Mesodermal cell (in vitro differentiated cells): ENCODE measurements at regions not wholly inside any gene's neighbourhood (a gene's known extent, or its start where the extent isn't known, plus 50 kb on each side); places are given as distances from the start of the nearest gene placed in this dataset.

Source experiments
- H3K27ac ChIP-seq: 2 replicates; pipeline ENCODE4 v1.7.0; 2013; ENCODE audit warnings: mild to moderate bottlenecking, low read depth, low read length, moderate library complexity; ENCODE audit not compliant: severe bottlenecking
- H3K36me3 ChIP-seq: 2 replicates; pipeline ENCODE4 v1.7.1; 2013; ENCODE audit warnings: mild to moderate bottlenecking, low read length, moderate library complexity; ENCODE audit not compliant: control insufficient read depth, insufficient read depth
- H3K4me1 ChIP-seq: one replicate; pipeline ENCODE4 v1.7.1; 2013; ENCODE audit warnings: mild to moderate bottlenecking, low read length; ENCODE audit not compliant: insufficient read depth, control insufficient read depth, poor library complexity, severe bottlenecking
- H3K4me3 ChIP-seq: 2 replicates; pipeline ENCODE4 v1.7.0; 2013; ENCODE audit warnings: low read length, control low read depth, mild to moderate bottlenecking; ENCODE audit not compliant: insufficient read depth, poor library complexity, severe bottlenecking; ENCODE audit errors: extremely low read depth
- H3K9me3 ChIP-seq: 2 replicates; pipeline ENCODE4 v1.7.1; 2013; ENCODE audit warnings: mild to moderate bottlenecking, low read length, moderate library complexity; ENCODE audit not compliant: control insufficient read depth
- WGBS, 2 experiments: methylation state at CpG; one replicate each; pipeline ENCODE4 v1.1.5; 2013; ENCODE audit warnings: missing lambda C conversion rate in 2 of 2; ENCODE audit not compliant: insufficient coverage in 2 of 2; 5-methylcytosine and 5-hydroxymethylcytosine counted together

- WGBS, 2 experiments = 92 to 97% methylated on average over 5 to 6 of the region's 6 CpGs
- H3K27ac ChIP-seq = no peak overlapping the region
- H3K36me3 ChIP-seq = no peaks in the 10 kb centered on the region
- no peaks in the 10 kb centered on the region for H3K9me3 ChIP-seq
- H3K4me1 ChIP-seq = peaks cover 8% of the 10 kb centered on the region
- H3K4me3 ChIP-seq = no peak overlapping the region
These were observed 54.3 kb upstream of the SLC66A3 start for GRCh38 chr2:11100976-11101375.

- Histone ChIP-seq H3K36me3 (no peaks in the 10 kb centered on the region), H3K4me3 (no peak overlapping the region), H3K9me3 (no peaks in the 10 kb centered on the region), H3K4me1 (peaks cover 8% of the 10 kb centered on the region), H3K27ac (no peak overlapping the region)
- 76 to 94% methylated on average over 2 of the region's 4 CpGs for WGBS, 2 experiments
These were observed 53.8 kb upstream of the SLC66A3 start for GRCh38 chr2:11101430-11101829.

GRCh38 chr2:11102466-11102865 lies 52.8 kb upstream of the SLC66A3 start:
- 87 to 89% methylated on average over 10 to 11 of the region's 11 CpGs for WGBS, 2 experiments
- Histone ChIP-seq H3K4me1 (peaks cover 5% of the 10 kb centered on the region), H3K36me3 (no peaks in the 10 kb centered on the region), H3K9me3 (no peaks in the 10 kb centered on the region), H3K4me3 (no peak overlapping the region), H3K27ac (no peak overlapping the region)

GRCh38 chr2:11102956-11103860 lies 52.1 kb upstream of the SLC66A3 start:
- 91 to 94% methylated on average over 13 to 23 of the region's 25 CpGs for WGBS, 2 experiments
- Histone ChIP-seq H3K4me1 (no peaks in the 10 kb centered on the region), H3K9me3 (no peaks in the 10 kb centered on the region), H3K27ac (no peak overlapping the region), H3K4me3 (no peak overlapping the region), H3K36me3 (no peaks in the 10 kb centered on the region)

- H3K27ac ChIP-seq = no peak overlapping the region
- H3K9me3 ChIP-seq = no peaks in the 10 kb centered on the region
- no peaks in the 10 kb centered on the region for H3K36me3 ChIP-seq
- no peaks in the 10 kb centered on the region for H3K4me1 ChIP-seq
- H3K4me3 ChIP-seq = no peak overlapping the region
- WGBS, 2 experiments = 90 to 95% methylated on average over 12 to 17 of the region's 18 CpGs
These were observed 51.1 kb upstream of the SLC66A3 start for GRCh38 chr2:11103984-11104793.

- no peaks in the 10 kb centered on the region for H3K36me3 ChIP-seq
- no peak overlapping the region for H3K4me3 ChIP-seq
- no peaks in the 10 kb centered on the region for H3K4me1 ChIP-seq
- H3K9me3 ChIP-seq = no peaks in the 10 kb centered on the region
- 94 to 95% methylated on average over 29 to 34 of the region's 34 CpGs for WGBS, 2 experiments
- H3K27ac ChIP-seq = no peak overlapping the region
These were observed 50.2 kb upstream of the SLC66A3 start for GRCh38 chr2:11104794-11105660.
